Activated CD8-positive, alpha-beta T cell treated with anti-CD3 and anti-CD28 coated beads for 36 hours (primary cell): ENCODE measurements at regions not wholly inside any gene's neighbourhood (a gene's known extent, or its start where the extent isn't known, plus 50 kb on each side); places are given as distances from the start of the nearest gene placed in this dataset.

Source experiments
- ATAC-seq: fragments of 200-7000 bp; cut with Tn5 transposase; one replicate; pipeline ENCODE4 v1.10.0; 2021; ENCODE audit warnings: mild to moderate bottlenecking, moderate library complexity
- CTCF ChIA-PET: fragments of 350-600 bp; sonication (Branson Sonifier 250); formaldehyde crosslinking; loops from one replicate; lab custom pipeline; 2021; ENCODE audit warnings: antibody characterized with exemption; lab: Charles Lee
- POLR2A ChIA-PET: fragments of 350-600 bp; sonication (Branson Sonifier 250); formaldehyde crosslinking; loops from one replicate; lab custom pipeline; 2021; ENCODE audit warnings: antibody characterized with exemption; lab: Charles Lee
- DNase-seq: peaks from one replicate; pipeline ENCODE4 v3.0.0-alpha.2; 2020
- H3K27ac Mint-ChIP-seq: one replicate; pipeline ENCODE4 v1.8.0; 2021; ENCODE audit warnings: mild to moderate bottlenecking, mixed read lengths
- H3K27me3 Mint-ChIP-seq: one replicate; pipeline ENCODE4 v1.8.0; 2021; ENCODE audit warnings: mixed read lengths
- H3K36me3 Mint-ChIP-seq: one replicate; pipeline ENCODE4 v1.8.0; 2021; ENCODE audit warnings: low read depth, mixed read lengths
- H3K4me1 Mint-ChIP-seq: one replicate; pipeline ENCODE4 v1.8.0; 2021; ENCODE audit warnings: low read depth, mixed read lengths
- H3K4me3 Mint-ChIP-seq: one replicate; pipeline ENCODE4 v1.8.0; 2021; ENCODE audit warnings: mild to moderate bottlenecking, moderate library complexity, mixed read lengths
- H3K9me3 Mint-ChIP-seq: one replicate; pipeline ENCODE4 v1.8.0; 2021; ENCODE audit warnings: mixed read lengths
- CTCF ChIP-seq: fragments of 200-600 bp; IDR thresholded peaks from one replicate; pipeline ENCODE4 v1.8.0; 2022; ENCODE audit warnings: antibody characterized with exemption, mild to moderate bottlenecking
- intact Hi-C: fragments of 100-400 bp; cut with micrococcal nuclease; formaldehyde crosslinking; loops from one replicate; pipeline ENCODE4 v1.10.0; 2022

GRCh38 chr11:130639369-130639768 lies 190.9 kb downstream of the ADAMTS15 start:
- intact Hi-C loops = no loop called here
- H3K4me3 Mint-ChIP-seq = no peak overlapping the region

GRCh38 chr11:130640526-130640925 lies 192.1 kb downstream of the ADAMTS15 start:
- TF ChIP-seq CTCF = no peak
- Mint-ChIP-seq H3K36me3 (no peaks in the 10 kb centered on the region), H3K9me3 (no peaks in the 10 kb centered on the region), H3K4me1 (no peaks in the 10 kb centered on the region), H3K27me3 (peaks cover 2% of the 10 kb centered on the region), H3K4me3 (no peak overlapping the region), H3K27ac (no peak overlapping the region)
- intact Hi-C loops = no loop called here
- ChIA-PET POLR2A (no interaction called here), CTCF (interaction anchor here (1.0 kb wide), 1 partner anchor 206 kb away, joined by 3 read pairs; no protein-coding TSS in a partner anchor)
- DNase-seq (no peak), ATAC-seq (no peak)

More at GRCh38 chr11:130639369-130639768, 190.9 kb downstream of the ADAMTS15 start:
- ChIA-PET CTCF (no interaction called here), POLR2A (no interaction called here)
- peaks cover 2% of the 10 kb centered on the region for H3K27me3 Mint-ChIP-seq
- no peaks in the 10 kb centered on the region for H3K36me3 Mint-ChIP-seq
- ATAC-seq (no peak), DNase-seq (no peak)
- no peaks in the 10 kb centered on the region for H3K9me3 Mint-ChIP-seq
- H3K4me1 Mint-ChIP-seq = no peaks in the 10 kb centered on the region
- TF ChIP-seq CTCF = no peak
- no peak overlapping the region for H3K27ac Mint-ChIP-seq

- CTCF ChIA-PET = interaction anchor here (0.7 kb wide), 1 partner anchor 217 kb away, joined by 3 read pairs; no protein-coding TSS in a partner anchor
- H3K4me3 Mint-ChIP-seq = no peak overlapping the region
- TF ChIP-seq CTCF = no peak
- intact Hi-C loops = no loop called here
- H3K27ac Mint-ChIP-seq = no peak overlapping the region
- H3K4me1 Mint-ChIP-seq = no peaks in the 10 kb centered on the region
- no peak for DNase-seq
- no peaks in the 10 kb centered on the region for H3K36me3 Mint-ChIP-seq
- no peak for ATAC-seq
- H3K27me3 Mint-ChIP-seq = peaks cover 2% of the 10 kb centered on the region
- POLR2A ChIA-PET = no interaction called here
- no peaks in the 10 kb centered on the region for H3K9me3 Mint-ChIP-seq
Measured at GRCh38 chr11:130641876-130642275, 193.4 kb downstream of the ADAMTS15 start.

GRCh38 chr11:130642994-130643393 lies 194.5 kb downstream of the ADAMTS15 start:
- ChIA-PET POLR2A (no interaction called here), CTCF (interaction anchor here (0.7 kb wide), 1 partner anchor 478 kb away, joined by 3 read pairs; no protein-coding TSS in a partner anchor)
- H3K27ac Mint-ChIP-seq = no peak overlapping the region
- H3K4me3 Mint-ChIP-seq = no peak overlapping the region
- DNase-seq (no peak), ATAC-seq (no peak)
- TF ChIP-seq CTCF = no peak
- intact Hi-C loops = no loop called here
- H3K27me3 Mint-ChIP-seq = peaks cover 2% of the 10 kb centered on the region
- no peaks in the 10 kb centered on the region for H3K4me1 Mint-ChIP-seq
- no peaks in the 10 kb centered on the region for H3K36me3 Mint-ChIP-seq
- H3K9me3 Mint-ChIP-seq = no peaks in the 10 kb centered on the region

- H3K9me3 Mint-ChIP-seq = no peaks in the 10 kb centered on the region
- no peak for ATAC-seq
- ChIA-PET CTCF (no interaction called here), POLR2A (no interaction called here)
- peaks cover 2% of the 10 kb centered on the region for H3K27me3 Mint-ChIP-seq
- H3K36me3 Mint-ChIP-seq = no peaks in the 10 kb centered on the region
- no peak for DNase-seq
- TF ChIP-seq CTCF = no peak
- H3K4me3 Mint-ChIP-seq = no peak overlapping the region
- H3K27ac Mint-ChIP-seq = no peak overlapping the region
- H3K4me1 Mint-ChIP-seq = no peaks in the 10 kb centered on the region
- intact Hi-C loops = no loop called here
Measured at GRCh38 chr11:130644187-130644586, 195.7 kb downstream of the ADAMTS15 start.
